ENCODE measurements at regions not wholly inside any gene's neighbourhood (a gene's known extent, or its start where the extent isn't known, plus 50 kb on each side); places are given as distances from the start of the nearest gene placed in this dataset.

- TF ChIP-seq CHD7 (IDR thresholded peaks at IDR 0.05; ENCODE audit: insufficient replicate concordance, low read length): no peak
- TF ChIP-seq EZH2 (IDR thresholded peaks at IDR 0.05; ENCODE audit: low read depth, low read length, severe bottlenecking): no peak
- no peak for TF ChIP-seq BRCA1 (IDR thresholded peaks at IDR 0.05; ENCODE audit: low read depth, low read length)
- TF ChIP-seq SUZ12 (IDR thresholded peaks at IDR 0.05; ENCODE audit: low read length): no peak
- TF ChIP-seq JUND (IDR thresholded peaks at IDR 0.05; ENCODE audit: low read length): no peak
These were observed 591.9 kb upstream of the IGFBP3 start (continued) for GRCh38 chr7:46512891-46513413.

All from H1 (cell line).